ENCODE measurements at regions not wholly inside any gene's neighbourhood (a gene's known extent, or its start where the extent isn't known, plus 50 kb on each side); places are given as distances from the start of the nearest gene placed in this dataset.

GRCh38 chr2:17242813-17243485 is 275.3 kb downstream of the RAD51AP2 start (continued):
- TF ChIP-seq ZBTB4 (CRISPR knock-in tag; IDR thresholded peaks at IDR 0.05) (no peak), IKZF2 (IDR thresholded peaks at IDR 0.05) (no peak), RBBP5 (conservative IDR thresholded peaks at IDR 0.05) (no peak), RAD21 (IDR thresholded peaks at IDR 0.05; ENCODE audit: insufficient read depth, low read depth, low read length) (no peak), JUND (IDR thresholded peaks at IDR 0.05; ENCODE audit: low read depth, low read length) (no peak), STAT1 (conservative IDR thresholded peaks at IDR 0.05) (no peak), MEF2A (IDR thresholded peaks at IDR 0.05; ENCODE audit: insufficient read depth, low read depth, low read length) (no peak), SMARCA5 (IDR thresholded peaks at IDR 0.05) (no peak), MXI1 (IDR thresholded peaks at IDR 0.05; ENCODE audit: low read depth, low read length) (no peak), EED (IDR thresholded peaks at IDR 0.05; ENCODE audit: low read depth) (no peak), CUX1 (IDR thresholded peaks at IDR 0.05; ENCODE audit: insufficient replicate concordance, low read depth, low read length) (no peak), BRCA1 (IDR thresholded peaks at IDR 0.05; ENCODE audit: low read depth, low read length) (no peak)
